ENCODE measurements at regions not wholly inside any gene's neighbourhood (a gene's known extent, or its start where the extent isn't known, plus 50 kb on each side); places are given as distances from the start of the nearest gene placed in this dataset.
A peak's percentile ranks its signal among the peaks of the same experiment; 100 is the strongest.
"Not testable (repeated sequence)": the region's sequence is repeated elsewhere in the genome, so short reads cannot be mapped to it uniquely, and the experiment has no call there.

DNA sequence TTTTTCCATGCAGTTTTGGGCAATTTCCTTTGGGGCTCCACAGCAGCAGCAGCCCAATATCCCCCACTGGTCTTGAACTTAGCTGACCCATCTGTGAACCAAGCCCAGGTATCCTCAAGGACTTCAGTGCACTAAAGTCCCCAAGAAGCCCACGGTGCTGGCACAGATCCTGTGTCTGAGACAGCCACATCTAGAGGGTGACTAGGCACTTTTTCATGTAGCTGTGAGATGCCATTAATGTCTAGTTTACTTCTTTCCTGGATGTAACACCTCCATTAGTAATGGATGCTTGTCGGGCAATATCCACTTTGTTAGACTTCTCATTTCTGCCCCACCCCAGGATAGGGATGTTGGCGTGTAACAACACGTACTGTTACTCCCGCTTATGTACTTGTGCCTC, 117.9 kb downstream of the GPCPD1 start:
- DNase-seq (ENCODE audit: low spot score): no peak

DNA sequence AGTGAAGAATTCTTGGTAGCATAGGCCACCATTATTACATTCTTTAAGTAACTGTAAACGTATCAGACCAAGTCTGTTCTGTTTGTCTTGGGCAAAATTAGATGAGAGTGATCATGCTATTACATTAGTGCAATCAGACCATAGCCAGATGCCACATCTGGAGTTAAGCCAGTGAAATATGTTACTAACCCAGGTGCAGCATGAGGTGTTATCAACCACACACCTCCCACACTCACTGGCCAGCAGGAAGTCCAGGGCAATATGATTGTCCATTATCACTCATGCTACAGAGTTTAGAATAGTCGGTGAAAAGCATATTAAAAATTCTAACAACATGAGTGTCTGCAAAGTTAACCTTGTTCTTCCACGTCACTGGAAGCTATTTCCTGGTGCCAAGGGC, 119.4 kb downstream of the GPCPD1 start:
- DNase-seq (ENCODE audit: low spot score): no peak

DNA sequence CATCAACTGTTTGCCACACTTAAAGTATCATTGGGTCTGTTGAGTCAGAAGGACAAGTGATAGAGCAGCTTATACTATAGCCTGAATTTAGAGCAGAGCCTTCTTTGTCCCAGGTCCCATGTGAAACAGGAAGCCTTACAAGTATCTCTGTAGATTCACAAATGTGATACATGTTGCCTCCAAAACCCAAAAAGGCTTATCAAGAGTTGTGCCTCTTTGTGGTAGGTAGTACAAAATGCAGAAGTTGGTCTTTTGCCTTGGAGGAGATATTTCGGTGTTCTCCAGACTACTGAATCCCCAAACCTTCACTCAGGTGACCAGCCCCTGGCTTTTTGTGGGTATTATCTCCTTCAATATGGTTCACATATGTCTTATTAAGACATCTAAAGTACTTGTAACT, 121.2 kb downstream of the GPCPD1 start:
- no peak for DNase-seq (ENCODE audit: low spot score)

DNA sequence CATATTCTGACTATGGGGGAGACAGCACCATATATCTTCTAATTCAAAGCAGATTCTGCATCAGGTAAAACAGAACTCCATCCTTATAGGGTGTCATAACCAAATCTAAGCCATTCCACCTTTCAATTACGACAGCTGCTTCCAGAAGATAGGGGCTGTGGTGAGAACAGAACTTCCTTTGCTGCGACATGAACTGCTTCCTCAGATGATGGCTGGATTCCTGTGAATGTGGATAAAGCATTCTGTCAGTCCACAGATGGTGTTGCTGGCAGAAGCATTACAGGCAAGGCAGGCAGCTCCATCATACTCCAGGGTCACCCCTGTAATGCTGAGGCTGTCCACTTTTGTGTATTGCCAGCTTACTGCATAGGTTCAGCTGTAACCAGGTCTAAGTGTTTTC, 122.0 kb downstream of the GPCPD1 start:
- DNase-seq (ENCODE audit: low spot score): no peak

DNA sequence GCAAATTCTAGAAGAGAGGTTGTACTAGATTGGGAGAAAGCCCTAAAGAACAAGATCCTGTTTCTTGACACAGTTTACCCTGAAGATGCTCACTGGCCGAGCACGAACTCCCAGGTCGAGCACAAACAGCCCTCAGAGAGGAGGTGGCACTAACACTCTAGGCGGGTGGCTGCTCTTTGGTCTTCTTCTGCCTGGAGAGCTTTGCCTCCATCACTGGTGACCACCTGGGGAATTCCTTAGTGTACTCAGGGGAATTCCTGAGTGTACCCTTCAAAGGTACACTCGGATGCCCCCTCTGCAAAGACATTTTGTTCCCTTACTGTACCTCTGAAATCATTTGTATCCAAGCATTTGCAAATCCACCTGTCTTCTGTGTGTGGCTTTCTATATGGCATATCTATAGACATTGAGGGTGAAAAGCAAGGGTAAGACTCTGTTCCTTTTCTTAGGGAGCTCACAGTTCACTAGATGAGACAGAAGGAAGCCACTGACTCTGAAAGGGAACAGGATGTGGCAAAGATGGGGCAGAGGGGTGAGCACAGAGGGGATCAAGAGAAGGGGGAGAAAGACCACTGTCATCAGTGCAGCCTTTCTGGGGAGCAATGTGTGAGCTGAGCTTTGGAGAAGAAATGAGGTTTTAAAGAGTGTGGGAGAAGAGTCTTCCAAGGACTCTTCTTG, 124.3 kb downstream of the GPCPD1 start:
- DNase-seq (ENCODE audit: low spot score): no peak

DNA sequence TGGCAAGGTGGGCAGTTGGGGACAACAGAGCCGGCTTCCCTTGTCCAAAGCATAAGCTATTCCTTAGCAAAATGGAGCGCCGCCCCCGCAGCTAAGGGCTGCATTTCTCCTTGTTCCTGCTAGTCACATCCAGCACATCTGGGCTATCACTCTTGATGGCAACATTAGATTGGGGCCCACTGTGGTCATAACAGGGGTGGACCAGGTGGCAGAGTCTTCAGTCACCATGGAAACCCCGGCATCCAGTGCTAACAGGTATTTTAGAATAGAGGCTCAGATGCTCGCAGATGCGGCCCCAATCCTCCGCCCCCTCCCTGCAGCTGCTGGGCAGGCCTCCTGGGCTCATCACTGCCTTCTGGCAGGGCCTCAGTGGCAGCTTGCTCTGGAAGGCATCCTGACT, 125.9 kb downstream of the GPCPD1 start:
- DNase-seq (ENCODE audit: low spot score): no peak

DNA sequence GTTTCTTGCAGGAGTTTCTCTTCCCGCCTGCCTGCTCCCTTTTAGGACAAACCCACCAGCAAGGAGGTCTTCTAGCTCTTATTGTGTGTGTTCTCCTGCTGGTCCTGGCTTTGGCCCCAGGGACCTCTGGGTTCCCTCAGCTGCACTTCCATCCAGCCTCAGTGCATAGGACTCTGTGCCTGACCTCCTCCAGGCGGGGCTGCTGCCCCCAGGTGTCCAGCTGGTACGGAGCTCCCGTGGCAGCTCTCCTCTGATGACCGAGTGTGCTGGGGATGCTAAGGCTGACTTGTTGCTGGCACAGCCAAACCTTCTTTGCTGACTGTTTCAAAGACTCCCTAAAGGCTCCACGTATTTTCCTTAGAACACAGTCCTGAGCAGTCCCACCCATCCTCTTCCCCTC, 126.5 kb downstream of the GPCPD1 start:
- no peak for DNase-seq (ENCODE audit: low spot score)

DNA sequence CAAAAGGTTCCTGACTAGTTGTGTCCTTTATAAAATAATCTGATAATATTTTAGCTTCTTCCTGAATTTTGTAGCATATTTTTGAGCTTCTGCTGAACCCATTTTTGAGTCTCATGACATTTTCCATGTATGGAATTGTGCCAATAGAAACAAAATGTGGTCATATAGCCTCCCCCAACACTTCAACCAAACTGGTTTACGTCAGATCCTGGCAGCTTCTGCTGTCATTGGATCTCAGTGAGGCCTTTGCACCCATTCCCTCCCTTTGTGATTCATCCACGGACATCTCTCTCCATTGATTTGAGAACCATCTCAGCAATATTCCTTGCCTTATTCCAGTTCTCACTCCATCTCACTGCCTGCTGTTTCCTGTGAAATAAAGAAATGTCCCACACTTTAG, 128.0 kb downstream of the GPCPD1 start:
- no peak for DNase-seq (ENCODE audit: low spot score)

DNA sequence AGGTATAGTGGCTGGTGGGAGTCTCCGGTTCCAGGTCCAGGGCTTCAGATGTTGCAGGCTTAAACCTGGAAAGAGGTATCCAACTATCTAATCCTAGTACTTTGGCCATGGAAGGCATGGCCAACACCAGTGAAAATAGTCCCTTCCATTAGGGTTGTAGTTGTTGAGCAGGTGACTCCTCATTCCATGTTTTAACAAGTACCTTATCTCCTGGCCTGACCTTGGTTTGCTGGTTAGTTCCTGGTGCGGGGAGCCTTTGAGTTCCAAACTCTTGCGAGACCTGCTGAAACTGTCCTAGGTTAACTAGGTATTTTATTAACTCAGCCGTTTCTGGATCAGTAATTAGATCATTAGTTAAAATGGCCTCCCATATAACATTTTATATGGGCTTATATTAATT, 128.9 kb downstream of the GPCPD1 start:
- DNase-seq (ENCODE audit: low spot score): no peak

DNA sequence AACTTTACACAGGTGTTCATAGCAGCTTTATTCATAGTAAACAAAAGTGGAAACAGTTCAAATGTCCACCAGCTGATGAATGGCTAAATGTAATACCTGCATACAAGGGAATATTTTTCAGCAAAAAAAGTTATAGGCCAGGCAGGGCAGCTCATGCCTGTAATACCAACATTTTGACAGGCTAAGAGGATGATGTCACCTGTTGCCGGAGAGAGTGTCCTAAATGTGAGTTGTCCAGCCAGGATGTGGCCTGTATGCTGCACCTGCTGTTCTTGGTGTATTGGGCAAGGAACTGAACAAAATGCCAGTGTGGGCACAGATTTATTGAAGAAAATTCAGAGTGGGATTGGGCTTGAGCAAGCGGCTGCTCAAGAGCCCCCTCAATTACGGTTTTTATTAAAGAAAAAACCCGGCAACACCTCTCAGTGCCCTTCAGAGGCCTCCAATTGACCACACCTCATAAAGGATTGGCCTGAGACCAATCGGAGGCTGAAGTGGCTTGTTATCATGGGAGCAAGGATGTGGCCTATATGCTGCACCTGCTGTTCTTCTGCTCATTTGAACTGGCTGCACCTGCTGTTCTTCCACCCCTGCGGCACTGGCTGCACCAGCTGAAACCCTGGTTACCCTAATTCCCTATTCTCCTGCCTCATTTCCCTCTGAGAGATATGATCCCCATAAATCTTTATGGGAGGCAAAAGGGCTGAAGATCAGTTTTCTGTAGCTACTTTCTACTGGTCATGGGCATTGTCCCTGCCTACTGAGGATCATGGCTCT, 129.8 kb downstream of the GPCPD1 start:
- DNase-seq (ENCODE audit: low spot score): no peak

DNA sequence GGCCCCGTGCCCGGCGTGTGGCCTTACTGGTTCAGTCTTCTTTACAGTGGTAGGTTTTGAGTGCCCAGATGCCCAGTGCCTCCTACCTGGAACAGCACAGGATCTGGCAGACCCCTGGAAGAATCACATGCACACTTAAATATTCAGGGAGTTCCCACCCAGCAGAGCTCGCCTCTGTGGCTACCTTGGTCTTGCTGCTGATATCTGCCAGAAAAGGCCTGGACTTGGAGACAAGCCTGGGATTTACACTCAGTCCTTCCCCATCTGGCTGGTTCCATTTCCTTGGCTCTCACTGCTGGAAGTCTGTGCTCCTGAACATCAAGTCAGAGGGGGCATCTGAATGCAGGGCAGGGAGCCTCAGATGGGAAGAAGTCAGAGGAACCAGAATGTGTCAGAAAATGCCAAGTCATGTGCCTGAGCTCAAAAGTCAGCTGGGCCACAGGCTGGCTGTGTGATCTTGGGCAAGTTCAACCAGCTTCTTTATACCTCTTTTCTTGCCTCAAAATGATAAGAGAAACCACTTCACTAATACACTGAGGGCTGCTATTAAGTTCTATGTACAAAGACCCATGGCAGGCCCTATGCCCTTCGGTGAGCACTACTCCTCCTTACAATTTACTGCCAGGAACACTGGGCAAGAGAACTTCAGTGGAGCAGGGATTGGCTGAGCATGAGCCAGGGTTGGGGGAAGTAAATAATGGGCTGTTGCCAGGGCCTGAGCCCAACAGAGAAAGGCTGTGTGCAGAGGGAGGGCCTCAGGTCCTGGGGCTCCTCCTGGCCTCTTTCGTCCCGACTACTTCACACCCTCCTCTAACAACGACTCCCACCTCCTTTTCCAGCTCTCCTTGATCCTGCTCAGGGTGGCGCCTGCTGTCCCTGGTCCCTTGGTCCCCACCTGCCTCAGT, 135.9 kb downstream of the GPCPD1 start:
- no peak for DNase-seq (ENCODE audit: low spot score)

DNA sequence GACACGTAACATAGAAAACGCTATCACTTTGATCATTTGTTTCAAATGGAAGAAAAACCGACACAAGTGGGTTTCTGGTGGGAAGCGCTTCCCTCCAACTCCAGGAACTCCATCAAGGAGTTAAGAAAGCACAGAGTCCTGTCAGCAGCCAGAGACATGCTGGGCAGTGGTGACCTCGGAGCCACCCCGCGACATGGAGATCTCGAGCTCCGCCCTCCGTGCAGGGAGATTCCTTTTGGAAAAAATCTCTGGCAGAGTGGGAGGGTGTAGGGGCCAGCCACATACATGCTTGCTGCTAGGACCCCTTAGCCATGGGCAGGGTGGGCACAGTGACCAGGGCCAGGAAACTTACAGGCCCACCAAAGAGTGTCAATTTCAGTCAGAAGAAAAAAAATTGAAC, 138.9 kb downstream of the GPCPD1 start:
- not testable (repeated sequence) for DNase-seq (ENCODE audit: low spot score)

DNA sequence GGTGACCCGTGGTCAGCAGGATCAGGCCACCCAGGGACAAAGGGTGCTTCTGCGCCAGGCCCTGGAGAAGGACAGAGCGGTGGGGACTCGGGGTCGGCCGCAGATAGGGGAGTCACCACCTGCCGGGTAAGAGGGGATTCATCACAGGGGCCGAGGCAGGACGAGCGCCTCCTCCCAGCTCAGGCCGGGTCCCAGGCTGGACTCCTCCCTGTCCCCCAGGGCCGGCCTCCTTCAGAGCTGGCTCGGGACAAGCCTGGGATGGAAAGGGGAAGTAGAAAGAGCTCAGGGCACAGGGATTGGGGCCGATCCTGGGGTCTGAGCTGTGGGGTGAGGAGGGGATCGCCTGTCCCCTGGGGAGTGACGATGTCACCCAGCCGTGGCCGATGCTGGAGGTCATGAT, 139.4 kb downstream of the GPCPD1 start:
- DNase-seq (ENCODE audit: low spot score): no peak

DNA sequence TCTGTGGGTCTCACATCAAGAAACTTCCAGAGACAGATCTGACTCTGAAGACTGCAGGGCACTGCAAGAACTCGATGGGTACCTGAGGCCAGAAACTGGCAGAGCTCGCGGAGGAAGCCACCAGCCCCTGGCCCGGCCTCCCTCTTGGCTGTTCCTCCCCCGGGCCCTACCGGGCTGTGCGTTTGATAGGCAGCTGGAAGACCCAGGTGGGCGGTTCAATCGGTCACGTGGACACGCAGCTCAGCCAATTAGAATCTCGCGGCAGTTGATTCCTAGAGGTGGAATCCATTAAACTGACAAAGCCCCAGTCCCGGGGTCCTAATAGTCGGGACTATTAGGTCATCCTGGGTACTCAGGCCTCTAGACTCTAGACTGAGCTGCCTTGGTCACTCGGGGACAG, 139.9 kb downstream of the GPCPD1 start:
- DNase-seq (ENCODE audit: low spot score): peak; percentile 89

DNA sequence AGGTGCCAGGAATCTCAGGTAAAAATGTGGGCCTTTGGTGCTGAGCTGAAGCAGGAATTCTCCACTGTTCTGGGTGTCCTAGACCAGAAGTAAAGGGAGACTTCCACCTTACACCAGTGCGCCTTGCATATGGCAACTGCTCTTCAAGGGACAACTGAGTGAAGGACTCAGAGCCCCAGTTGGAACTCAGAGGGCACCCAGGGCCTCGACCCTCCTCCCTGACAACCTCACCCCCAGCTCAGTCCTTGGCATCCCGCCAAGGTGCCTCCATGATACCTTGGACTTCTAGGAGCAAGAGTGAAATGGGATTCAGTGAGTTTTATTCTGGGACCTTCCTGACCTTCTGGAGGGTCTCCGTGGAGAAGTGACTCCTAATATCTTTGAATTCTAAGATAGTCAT, 140.3 kb downstream of the GPCPD1 start:
- no peak for DNase-seq (ENCODE audit: low spot score)

DNA sequence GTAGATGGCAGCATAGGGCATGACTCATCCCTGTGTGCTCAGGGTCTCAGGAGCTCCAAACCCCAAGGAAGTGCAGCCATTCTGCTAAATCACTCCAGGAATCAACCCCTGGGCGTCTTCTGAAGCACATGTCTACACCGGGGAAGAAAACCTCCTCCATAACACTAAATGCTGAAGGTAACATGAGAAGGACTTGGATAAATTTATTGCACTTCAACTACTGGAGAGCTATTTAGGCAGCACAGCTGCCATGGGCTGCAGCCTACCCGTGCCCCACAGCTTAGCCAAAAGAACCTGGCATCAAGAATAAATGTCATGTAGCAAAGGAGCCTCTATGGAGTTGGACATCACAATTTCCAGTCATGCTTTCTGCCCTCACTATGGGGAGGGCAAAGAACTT, 141.7 kb downstream of the GPCPD1 start:
- DNase-seq (ENCODE audit: low spot score): no peak

DNA sequence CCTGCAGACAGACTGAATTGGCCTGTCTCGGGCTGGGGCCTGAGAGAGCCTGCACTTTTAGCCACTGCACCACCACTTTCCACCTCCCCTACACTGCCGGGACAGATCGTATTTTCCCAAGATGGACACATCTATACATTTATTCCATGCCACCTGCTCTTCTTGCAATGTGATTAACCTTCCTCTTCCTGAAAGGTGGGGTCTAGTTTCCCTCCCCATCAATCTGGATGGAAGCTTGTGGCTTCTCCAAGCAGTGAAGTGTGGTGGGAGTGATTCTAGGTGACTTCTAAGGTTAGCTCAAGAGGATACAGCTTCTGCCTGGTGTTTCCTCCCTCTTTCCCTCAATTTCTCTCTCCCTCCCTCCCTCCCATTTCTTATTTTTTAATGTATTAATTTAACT, 143.7 kb downstream of the GPCPD1 start:
- no peak for DNase-seq (ENCODE audit: low spot score)

DNA sequence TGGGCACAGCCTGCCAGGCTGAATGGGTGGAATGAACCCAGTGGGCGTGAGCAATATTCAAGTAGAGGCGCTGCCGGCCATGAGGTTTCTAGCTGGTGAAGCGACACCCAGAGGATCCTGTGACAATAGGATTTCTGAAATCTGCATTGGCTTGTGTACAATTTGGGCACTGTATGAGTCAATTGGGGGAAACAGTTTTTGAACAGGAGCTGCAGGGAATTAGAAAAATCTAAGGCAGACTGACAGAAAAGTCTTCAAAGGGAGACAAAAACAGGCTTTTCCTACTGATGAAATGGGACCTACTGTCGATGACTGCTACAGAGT, 145.2 kb downstream of the GPCPD1 start:
- no peak for DNase-seq (ENCODE audit: low spot score)

DNA sequence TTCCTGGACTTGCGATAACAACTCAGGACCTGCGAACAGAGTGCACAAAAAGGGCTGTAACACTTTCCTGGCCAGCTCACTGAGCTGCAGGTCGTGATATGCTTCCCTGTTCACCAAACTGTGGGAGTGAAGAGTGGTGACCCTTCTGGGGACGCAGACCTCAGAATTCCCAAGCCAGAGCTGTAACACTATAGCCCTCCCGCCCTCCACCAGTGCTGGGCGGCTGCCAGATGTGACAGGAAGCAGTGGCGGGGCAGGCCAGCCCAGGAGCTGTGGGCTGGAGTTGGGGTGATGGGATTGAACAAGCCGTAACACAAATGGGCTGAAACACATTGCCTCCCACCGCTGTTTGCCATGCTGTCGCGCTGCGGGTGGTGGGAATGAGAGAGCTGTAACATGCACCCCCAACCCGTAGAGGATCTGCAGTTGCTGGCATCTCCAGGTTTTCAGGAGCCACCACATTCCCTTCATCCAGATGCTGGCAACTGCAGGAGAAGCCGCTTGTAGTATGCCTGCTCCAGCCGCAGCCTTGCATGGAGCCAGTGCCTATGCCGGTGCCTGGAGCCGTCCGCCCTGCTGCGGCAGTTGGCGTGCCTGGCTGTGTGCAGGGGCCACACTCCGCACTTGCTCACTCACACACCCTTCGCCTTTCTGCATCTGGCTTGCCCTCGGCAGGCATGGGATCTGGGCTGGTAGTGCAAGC, 145.8 kb downstream of the GPCPD1 start:
- no peak for DNase-seq (ENCODE audit: low spot score)

DNA sequence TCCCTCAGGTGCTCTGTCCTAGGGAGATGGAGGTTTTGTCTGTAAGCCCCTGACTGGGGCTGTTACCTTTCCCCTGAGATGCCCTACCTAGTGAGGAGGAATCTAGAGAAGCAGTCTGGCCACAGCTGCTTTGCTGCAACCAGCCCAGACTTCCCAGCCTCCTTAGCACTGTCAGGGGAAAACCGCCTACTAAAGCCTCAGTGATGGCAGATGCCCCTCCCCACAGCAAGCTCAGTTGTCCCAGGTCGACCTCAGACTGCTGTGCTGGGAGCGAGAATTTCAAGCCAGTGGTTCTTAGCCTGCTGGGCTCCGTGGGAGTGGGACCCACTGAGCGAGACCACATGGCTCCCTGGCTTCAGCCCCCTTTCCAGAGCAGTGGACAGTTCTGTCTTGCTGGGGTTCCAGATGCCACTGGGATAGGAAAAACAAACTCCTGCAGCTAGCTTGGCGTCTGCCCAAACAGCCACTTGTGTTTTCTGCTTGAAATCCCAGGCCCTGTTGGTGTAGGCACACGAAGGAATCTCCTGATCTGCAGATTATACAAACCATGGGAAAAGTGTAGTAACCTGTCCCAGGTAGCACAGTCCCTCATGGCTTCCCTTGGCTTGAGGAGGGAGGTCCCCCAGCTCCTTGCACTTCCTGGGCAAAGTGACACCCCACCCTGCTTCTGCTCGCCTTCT, 146.4 kb upstream of the PROKR2 start:
- no peak for DNase-seq (ENCODE audit: low spot score)

DNA sequence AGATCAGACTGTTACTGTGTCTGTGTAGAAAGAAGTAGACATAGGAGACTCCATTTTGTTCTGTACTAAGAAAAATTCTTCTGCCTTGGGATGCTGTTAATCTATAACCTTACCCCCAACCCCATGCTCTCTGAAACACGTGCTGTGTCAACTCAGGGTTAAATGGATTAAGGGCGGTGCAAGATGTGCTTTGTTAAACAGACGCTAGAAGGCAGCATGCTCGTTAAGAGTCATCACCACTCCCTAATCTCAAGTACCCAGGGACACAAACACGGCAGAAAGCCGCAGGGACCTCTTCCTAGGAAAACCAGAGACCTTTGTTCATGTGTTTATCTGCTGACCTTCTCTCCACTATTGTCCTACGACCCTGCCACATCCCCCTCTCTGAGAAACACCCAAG, 137.0 kb upstream of the PROKR2 start:
- not testable (repeated sequence) for DNase-seq (ENCODE audit: low spot score)

DNA sequence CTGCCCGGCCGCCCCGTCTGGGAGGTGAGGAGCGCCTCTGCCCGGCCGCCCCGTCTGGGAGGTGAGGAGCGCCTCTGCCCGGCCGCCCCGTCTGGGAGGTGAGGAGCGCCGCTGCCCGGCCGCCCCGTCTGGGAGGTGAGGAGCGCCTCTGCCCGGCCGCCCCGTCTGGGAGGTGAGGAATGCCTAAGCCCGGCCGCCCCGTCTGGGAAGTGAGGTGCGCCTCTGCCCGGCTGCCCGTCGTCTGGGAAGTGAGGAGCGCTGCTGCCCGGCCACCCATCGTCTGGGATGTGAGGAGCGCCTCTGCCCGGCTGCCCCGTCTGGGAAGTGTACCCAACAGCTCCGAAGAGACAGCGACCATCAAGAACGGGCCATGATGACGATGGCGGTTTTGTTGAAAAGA, 136.6 kb upstream of the PROKR2 start:
- not testable (repeated sequence) for DNase-seq (ENCODE audit: low spot score)

All from HuH-7 (cell line).